OCI-LY3 (cell line): ENCODE measurements at regions not wholly inside any gene's neighbourhood (a gene's known extent, or its start where the extent isn't known, plus 50 kb on each side); places are given as distances from the start of the nearest gene placed in this dataset.

Experiments
- H2AFZ ChIP-seq: fragments of 200-600, 300-600 bp; shearing (Covaris generic); 2 replicates; pipeline ENCODE4 v1.6.0; 2014; ENCODE audit warnings: antibody characterized with exemption, low read depth, low read length
- H3K27ac ChIP-seq: fragments of 200-600, 300-600 bp; sonication (generic); 2 replicates; pipeline ENCODE4 v1.5.1; 2014; ENCODE audit warnings: mild to moderate bottlenecking, low read length, moderate library complexity, mixed read lengths
- H3K27me3 ChIP-seq: fragments of 200-600, 300-600 bp; sonication (generic); 2 replicates; pipeline ENCODE4 v1.6.1; 2014; ENCODE audit warnings: low read depth, low read length, mixed read lengths
- H3K36me3 ChIP-seq: fragments of 200-600, 300-600 bp; sonication (generic); replicated peaks from 2 replicates; pipeline ENCODE3; 2014; ENCODE audit warnings: low read depth, low read length, mixed read lengths
- H3K4me1 ChIP-seq: fragments of 300-600, 200-600 bp; sonication (generic); 2 replicates; pipeline ENCODE4 v1.6.1; 2014; ENCODE audit warnings: low read length, mixed read lengths
- H3K4me2 ChIP-seq: fragments of 200-600, 300-600 bp; sonication (generic); 2 replicates; pipeline ENCODE4 v1.6.1; 2014; ENCODE audit warnings: low read length, mixed read lengths
- H3K4me3 ChIP-seq: fragments of 300-600, 200-600 bp; sonication (generic); 2 replicates; pipeline ENCODE4 v1.5.1; 2014; ENCODE audit warnings: antibody characterized with exemption, mild to moderate bottlenecking, low read length, moderate library complexity
- H3K79me2 ChIP-seq: fragments of 300-600, 200-600 bp; shearing (Covaris generic); 2 replicates; pipeline ENCODE4 v1.6.1; 2014; ENCODE audit warnings: mild to moderate bottlenecking, low read length, mixed read lengths
- H3K9ac ChIP-seq: fragments of 300-600, 200-600 bp; shearing (Covaris generic); 2 replicates; pipeline ENCODE4 v1.6.0; 2014; ENCODE audit warnings: mild to moderate bottlenecking, low read length, moderate library complexity
- H3K9me3 ChIP-seq: fragments of 200-600, 300-600 bp; shearing (Covaris generic); 2 replicates; pipeline ENCODE4 v1.6.1; 2014; ENCODE audit warnings: low read length, mixed read lengths; ENCODE audit not compliant: insufficient read depth
- H4K20me1 ChIP-seq: fragments of 200-600, 300-600 bp; sonication (generic); 2 replicates; pipeline ENCODE4 v1.6.1; 2016; ENCODE audit warnings: low read length, mixed read lengths; ENCODE audit not compliant: insufficient read depth
- EZH2phosphoT487 ChIP-seq: fragments of 200-600 bp; shearing (Covaris generic); IDR thresholded peaks from 2 replicates; pipeline ENCODE4 v1.6.1; 2018; ENCODE audit warnings: antibody characterized with exemption, mixed run types, low read depth
- TF ChIP-seq, protein P1 (sequence below): fragments of 200-600, 300-600 bp; sonication (generic); IDR thresholded peaks from 2 replicates; pipeline ENCODE4 v1.5.1; 2014; ENCODE audit warnings: antibody characterized with exemption, low read length, low read depth

GRCh38 chr3:144264350-144264749 is 292.7 kb downstream of the DIPK2A start:
- no peaks in the 10 kb centered on the region for H4K20me1 ChIP-seq
- no peaks in the 10 kb centered on the region for H3K36me3 ChIP-seq
- TF ChIP-seq, protein P1, sequence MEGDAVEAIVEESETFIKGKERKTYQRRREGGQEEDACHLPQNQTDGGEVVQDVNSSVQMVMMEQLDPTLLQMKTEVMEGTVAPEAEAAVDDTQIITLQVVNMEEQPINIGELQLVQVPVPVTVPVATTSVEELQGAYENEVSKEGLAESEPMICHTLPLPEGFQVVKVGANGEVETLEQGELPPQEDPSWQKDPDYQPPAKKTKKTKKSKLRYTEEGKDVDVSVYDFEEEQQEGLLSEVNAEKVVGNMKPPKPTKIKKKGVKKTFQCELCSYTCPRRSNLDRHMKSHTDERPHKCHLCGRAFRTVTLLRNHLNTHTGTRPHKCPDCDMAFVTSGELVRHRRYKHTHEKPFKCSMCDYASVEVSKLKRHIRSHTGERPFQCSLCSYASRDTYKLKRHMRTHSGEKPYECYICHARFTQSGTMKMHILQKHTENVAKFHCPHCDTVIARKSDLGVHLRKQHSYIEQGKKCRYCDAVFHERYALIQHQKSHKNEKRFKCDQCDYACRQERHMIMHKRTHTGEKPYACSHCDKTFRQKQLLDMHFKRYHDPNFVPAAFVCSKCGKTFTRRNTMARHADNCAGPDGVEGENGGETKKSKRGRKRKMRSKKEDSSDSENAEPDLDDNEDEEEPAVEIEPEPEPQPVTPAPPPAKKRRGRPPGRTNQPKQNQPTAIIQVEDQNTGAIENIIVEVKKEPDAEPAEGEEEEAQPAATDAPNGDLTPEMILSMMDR, result no peak
- TF ChIP-seq EZH2phosphoT487, result no peak
- H3K4me2 ChIP-seq, result no peak overlapping the region
- no peaks in the 10 kb centered on the region for H3K79me2 ChIP-seq
- H2AFZ ChIP-seq, result no peak overlapping the region
- H3K4me1 ChIP-seq, result peaks cover 22% of the 10 kb centered on the region
- no peak overlapping the region for H3K27ac ChIP-seq
- H3K27me3 ChIP-seq, result no peaks in the 10 kb centered on the region
- H3K9ac ChIP-seq, result no peak overlapping the region
- H3K9me3 ChIP-seq, result no peaks in the 10 kb centered on the region
- no peak overlapping the region for H3K4me3 ChIP-seq

- no peak overlapping the region for H3K27ac ChIP-seq
- H3K9me3 ChIP-seq, result no peaks in the 10 kb centered on the region
- TF ChIP-seq, protein P1, result no peak
- no peak for TF ChIP-seq EZH2phosphoT487
- peak overlapping the region; percentile 13 for H3K4me2 ChIP-seq
- no peak overlapping the region for H3K4me3 ChIP-seq
- H3K36me3 ChIP-seq, result no peaks in the 10 kb centered on the region
- no peak overlapping the region for H2AFZ ChIP-seq
- H3K9ac ChIP-seq, result no peak overlapping the region
- no peaks in the 10 kb centered on the region for H4K20me1 ChIP-seq
- H3K79me2 ChIP-seq, result no peaks in the 10 kb centered on the region
- H3K4me1 ChIP-seq, result peaks cover 22% of the 10 kb centered on the region
- no peaks in the 10 kb centered on the region for H3K27me3 ChIP-seq
Observed at GRCh38 chr3:144264794-144265193, 293.2 kb downstream of the DIPK2A start.

GRCh38 chr3:144265542-144266100 is 294.0 kb downstream of the DIPK2A start:
- Histone ChIP-seq H3K27ac (no peak overlapping the region), H4K20me1 (no peaks in the 10 kb centered on the region), H3K36me3 (no peaks in the 10 kb centered on the region), H3K4me2 (no peak overlapping the region), H3K79me2 (no peaks in the 10 kb centered on the region), H3K9ac (no peak overlapping the region), H3K9me3 (no peaks in the 10 kb centered on the region), H3K4me3 (no peak overlapping the region), H2AFZ (no peak overlapping the region), H3K27me3 (no peaks in the 10 kb centered on the region), H3K4me1 (peaks cover 22% of the 10 kb centered on the region)
- TF ChIP-seq EZH2phosphoT487, result no peak
- TF ChIP-seq, protein P1, result no peak

- TF ChIP-seq, protein P1, result no peak
- TF ChIP-seq EZH2phosphoT487, result no peak
- H3K27me3 ChIP-seq, result no peaks in the 10 kb centered on the region
- no peaks in the 10 kb centered on the region for H3K79me2 ChIP-seq
- H3K4me2 ChIP-seq, result no peak overlapping the region
- no peaks in the 10 kb centered on the region for H3K9me3 ChIP-seq
- no peaks in the 10 kb centered on the region for H4K20me1 ChIP-seq
- H3K9ac ChIP-seq, result no peak overlapping the region
- H3K27ac ChIP-seq, result no peak overlapping the region
- H2AFZ ChIP-seq, result no peak overlapping the region
- H3K36me3 ChIP-seq, result no peaks in the 10 kb centered on the region
- H3K4me1 ChIP-seq, result peaks cover 8% of the 10 kb centered on the region
- H3K4me3 ChIP-seq, result no peak overlapping the region
Observed at GRCh38 chr3:144270100-144270499, 298.5 kb downstream of the DIPK2A start.
